ENCODE measurements at regions not wholly inside any gene's neighbourhood (a gene's known extent, or its start where the extent isn't known, plus 50 kb on each side); places are given as distances from the start of the nearest gene placed in this dataset.

DNA sequence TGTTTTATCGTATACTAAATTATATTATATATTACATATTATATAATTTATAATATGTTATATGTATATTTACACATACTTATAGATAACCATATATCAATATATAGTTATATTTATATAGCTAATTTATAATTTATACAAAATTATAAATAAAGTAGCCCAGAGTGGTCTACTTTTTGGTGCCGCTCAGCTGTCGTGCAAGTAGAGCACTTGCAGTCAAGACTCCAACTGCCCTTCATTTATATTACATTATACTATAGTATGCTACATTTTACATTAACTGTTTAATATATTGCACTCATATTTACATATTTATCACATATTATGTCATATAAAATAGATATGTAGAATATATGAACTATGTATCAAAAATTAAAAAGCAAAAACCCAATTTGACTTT is 1124.7 kb upstream of the MIR17HG start (continued):
- TF ChIP-seq ATF6 (CRISPR knock-in tag; IDR thresholded peaks at IDR 0.05) (no peak), NR3C1 (CRISPR knock-in tag; conservative IDR thresholded peaks at IDR 0.05; ENCODE audit: low read depth) (no peak), TP53 (CRISPR knock-in tag; IDR thresholded peaks at IDR 0.05) (no peak), FOXK1 (CRISPR knock-in tag; IDR thresholded peaks at IDR 0.05) (no peak), ZNF121 (CRISPR knock-in tag; IDR thresholded peaks at IDR 0.05) (no peak), TEAD4 (CRISPR knock-in tag; IDR thresholded peaks at IDR 0.05) (no peak), SP1 (CRISPR knock-in tag; conservative IDR thresholded peaks at IDR 0.05) (no peak), IRF1 (CRISPR knock-in tag; IDR thresholded peaks at IDR 0.05) (no peak), ZNF263 (CRISPR knock-in tag; IDR thresholded peaks at IDR 0.05; ENCODE audit: low read depth) (no peak), ATF1 (CRISPR knock-in tag; IDR thresholded peaks at IDR 0.05) (no peak)
- TF ChIP-seq, protein P1, sequence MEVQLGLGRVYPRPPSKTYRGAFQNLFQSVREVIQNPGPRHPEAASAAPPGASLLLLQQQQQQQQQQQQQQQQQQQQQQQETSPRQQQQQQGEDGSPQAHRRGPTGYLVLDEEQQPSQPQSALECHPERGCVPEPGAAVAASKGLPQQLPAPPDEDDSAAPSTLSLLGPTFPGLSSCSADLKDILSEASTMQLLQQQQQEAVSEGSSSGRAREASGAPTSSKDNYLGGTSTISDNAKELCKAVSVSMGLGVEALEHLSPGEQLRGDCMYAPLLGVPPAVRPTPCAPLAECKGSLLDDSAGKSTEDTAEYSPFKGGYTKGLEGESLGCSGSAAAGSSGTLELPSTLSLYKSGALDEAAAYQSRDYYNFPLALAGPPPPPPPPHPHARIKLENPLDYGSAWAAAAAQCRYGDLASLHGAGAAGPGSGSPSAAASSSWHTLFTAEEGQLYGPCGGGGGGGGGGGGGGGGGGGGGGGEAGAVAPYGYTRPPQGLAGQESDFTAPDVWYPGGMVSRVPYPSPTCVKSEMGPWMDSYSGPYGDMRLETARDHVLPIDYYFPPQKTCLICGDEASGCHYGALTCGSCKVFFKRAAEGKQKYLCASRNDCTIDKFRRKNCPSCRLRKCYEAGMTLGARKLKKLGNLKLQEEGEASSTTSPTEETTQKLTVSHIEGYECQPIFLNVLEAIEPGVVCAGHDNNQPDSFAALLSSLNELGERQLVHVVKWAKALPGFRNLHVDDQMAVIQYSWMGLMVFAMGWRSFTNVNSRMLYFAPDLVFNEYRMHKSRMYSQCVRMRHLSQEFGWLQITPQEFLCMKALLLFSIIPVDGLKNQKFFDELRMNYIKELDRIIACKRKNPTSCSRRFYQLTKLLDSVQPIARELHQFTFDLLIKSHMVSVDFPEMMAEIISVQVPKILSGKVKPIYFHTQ (CRISPR knock-in tag; IDR thresholded peaks at IDR 0.05), result no peak

DNA sequence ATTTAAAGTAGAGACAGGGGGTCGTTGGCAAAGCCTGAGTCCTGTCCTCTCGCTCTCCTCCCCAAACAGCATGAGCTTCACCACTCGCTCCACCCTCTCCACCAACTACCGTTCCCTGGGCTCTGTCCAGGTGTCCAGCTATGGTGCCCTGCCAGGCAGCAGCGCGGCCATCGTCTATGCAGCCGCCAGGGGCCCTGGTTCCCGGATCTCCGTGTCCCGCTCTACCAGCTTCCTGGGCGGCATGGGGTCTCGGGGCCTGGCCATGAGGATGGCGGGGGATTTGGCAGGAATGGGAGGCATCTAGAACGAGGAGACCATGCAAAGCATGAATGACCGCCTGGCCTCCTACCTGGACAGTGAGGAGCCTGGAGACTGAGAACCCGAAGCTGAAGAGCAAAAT is 1117.2 kb upstream of the MIR17HG start:
- POLR2A ChIA-PET, result no interaction called here
- H3K9me3 Mint-ChIP-seq, result peaks cover 11% of the 10 kb centered on the region
- H3K27ac Mint-ChIP-seq, result no peak overlapping the region
- CTCF ChIA-PET, result no interaction called here
- DNase-seq (ENCODE audit: low spot score) (no peak), ATAC-seq (no peak)
- no peak overlapping the region for H3K4me3 Mint-ChIP-seq
- H3K36me3 Mint-ChIP-seq, result peaks cover 8% of the 10 kb centered on the region
- no peaks in the 10 kb centered on the region for H3K27me3 Mint-ChIP-seq (ENCODE audit: low read depth)
- H3K4me1 Mint-ChIP-seq, result peaks cover 6% of the 10 kb centered on the region
- TF ChIP-seq EMX1 (CRISPR knock-in tag; IDR thresholded peaks at IDR 0.05), result no peak
- TF ChIP-seq, protein P2, sequence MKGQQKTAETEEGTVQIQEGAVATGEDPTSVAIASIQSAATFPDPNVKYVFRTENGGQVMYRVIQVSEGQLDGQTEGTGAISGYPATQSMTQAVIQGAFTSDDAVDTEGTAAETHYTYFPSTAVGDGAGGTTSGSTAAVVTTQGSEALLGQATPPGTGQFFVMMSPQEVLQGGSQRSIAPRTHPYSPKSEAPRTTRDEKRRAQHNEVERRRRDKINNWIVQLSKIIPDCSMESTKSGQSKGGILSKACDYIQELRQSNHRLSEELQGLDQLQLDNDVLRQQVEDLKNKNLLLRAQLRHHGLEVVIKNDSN (CRISPR knock-in tag; IDR thresholded peaks at IDR 0.05), result no peak
- TF ChIP-seq TEAD1 (CRISPR knock-in tag; IDR thresholded peaks at IDR 0.05), result no peak
- no peak for TF ChIP-seq ATF6 (CRISPR knock-in tag; IDR thresholded peaks at IDR 0.05)
- TF ChIP-seq MYBL2 (CRISPR knock-in tag; IDR thresholded peaks at IDR 0.05), result no peak
- no peak for TF ChIP-seq PREB (CRISPR knock-in tag; IDR thresholded peaks at IDR 0.05; ENCODE audit: borderline replicate concordance)
- TF ChIP-seq HMGA2 (CRISPR knock-in tag; IDR thresholded peaks at IDR 0.05), result no peak
- TF ChIP-seq, protein P3, sequence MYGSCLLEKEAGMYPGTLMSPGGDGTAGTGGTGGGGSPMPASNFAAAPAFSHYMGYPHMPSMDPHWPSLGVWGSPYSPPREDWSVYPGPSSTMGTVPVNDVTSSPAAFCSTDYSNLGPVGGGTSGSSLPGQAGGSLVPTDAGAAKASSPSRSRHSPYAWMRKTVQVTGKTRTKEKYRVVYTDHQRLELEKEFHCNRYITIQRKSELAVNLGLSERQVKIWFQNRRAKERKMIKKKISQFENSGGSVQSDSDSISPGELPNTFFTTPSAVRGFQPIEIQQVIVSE (CRISPR knock-in tag; IDR thresholded peaks at IDR 0.05; ENCODE audit: borderline replicate concordance), result no peak
- TF ChIP-seq TCF7 (CRISPR knock-in tag; IDR thresholded peaks at IDR 0.05; ENCODE audit: low read depth), result no peak
- no peak for TF ChIP-seq RELA (CRISPR knock-in tag; IDR thresholded peaks at IDR 0.05; ENCODE audit: borderline replicate concordance)
- TF ChIP-seq NFYB (CRISPR knock-in tag; conservative IDR thresholded peaks at IDR 0.05; ENCODE audit: low read depth), result no peak
- TF ChIP-seq ELF4 (CRISPR knock-in tag; IDR thresholded peaks at IDR 0.05; ENCODE audit: low read depth), result no peak
- TF ChIP-seq, protein P4, sequence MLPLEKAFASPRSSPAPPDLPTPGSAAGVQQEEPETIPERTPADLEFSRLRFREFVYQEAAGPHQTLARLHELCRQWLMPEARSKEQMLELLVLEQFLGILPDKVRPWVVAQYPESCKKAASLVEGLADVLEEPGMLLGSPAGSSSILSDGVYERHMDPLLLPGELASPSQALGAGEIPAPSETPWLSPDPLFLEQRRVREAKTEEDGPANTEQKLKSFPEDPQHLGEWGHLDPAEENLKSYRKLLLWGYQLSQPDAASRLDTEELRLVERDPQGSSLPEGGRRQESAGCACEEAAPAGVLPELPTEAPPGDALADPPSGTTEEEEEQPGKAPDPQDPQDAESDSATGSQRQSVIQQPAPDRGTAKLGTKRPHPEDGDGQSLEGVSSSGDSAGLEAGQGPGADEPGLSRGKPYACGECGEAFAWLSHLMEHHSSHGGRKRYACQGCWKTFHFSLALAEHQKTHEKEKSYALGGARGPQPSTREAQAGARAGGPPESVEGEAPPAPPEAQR (CRISPR knock-in tag; IDR thresholded peaks at IDR 0.05), result no peak
- TF ChIP-seq, protein P5, sequence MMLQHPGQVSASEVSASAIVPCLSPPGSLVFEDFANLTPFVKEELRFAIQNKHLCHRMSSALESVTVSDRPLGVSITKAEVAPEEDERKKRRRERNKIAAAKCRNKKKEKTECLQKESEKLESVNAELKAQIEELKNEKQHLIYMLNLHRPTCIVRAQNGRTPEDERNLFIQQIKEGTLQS (CRISPR knock-in tag; conservative IDR thresholded peaks at IDR 0.05), result no peak
- no peak for TF ChIP-seq CREM (CRISPR knock-in tag; IDR thresholded peaks at IDR 0.05)
